Osteoblast (primary cell): ENCODE measurements at regions not wholly inside any gene's neighbourhood (a gene's known extent, or its start where the extent isn't known, plus 50 kb on each side); places are given as distances from the start of the nearest gene placed in this dataset.

Experiments
- DNase-seq: peaks from one replicate; pipeline ENCODE4 v3.0.0; 2011; ENCODE audit warnings: low spot score, mixed read lengths; ENCODE audit not compliant: insufficient read length; ENCODE audit errors: missing footprints
- H2AFZ ChIP-seq: 2 replicates; pipeline ENCODE4 v1.6.0; 2011; ENCODE audit warnings: mild to moderate bottlenecking, low read length
- H3K27ac ChIP-seq: 2 replicates; pipeline ENCODE4 v1.5.1; 2011; ENCODE audit warnings: mild to moderate bottlenecking, low read depth, low read length, moderate library complexity
- H3K27me3 ChIP-seq: 2 replicates; pipeline ENCODE4 v1.6.0; 2012; ENCODE audit warnings: mild to moderate bottlenecking, control low read depth, inconsistent platforms, low read length, moderate library complexity; ENCODE audit not compliant: insufficient read depth
- H3K36me3 ChIP-seq: 2 replicates; pipeline ENCODE4 v1.5.1; 2011; ENCODE audit warnings: mild to moderate bottlenecking, low read length, control low read depth, moderate library complexity; ENCODE audit not compliant: insufficient read depth
- H3K4me1 ChIP-seq: 2 replicates; pipeline ENCODE4 v1.5.1; 2011; ENCODE audit warnings: mild to moderate bottlenecking, low read length, control low read depth, moderate library complexity; ENCODE audit not compliant: insufficient read depth
- H3K4me2 ChIP-seq: 2 replicates; pipeline ENCODE4 v1.6.0; 2011; ENCODE audit warnings: mild to moderate bottlenecking, low read length; ENCODE audit not compliant: insufficient read depth
- H3K4me3 ChIP-seq: fragments of 200-600 bp; sonication (generic); 3 replicates; pipeline ENCODE4 v1.5.1; 2012; ENCODE audit warnings: mild to moderate bottlenecking, low read length, inconsistent platforms; ENCODE audit not compliant: insufficient read depth
- H3K79me2 ChIP-seq: 2 replicates; pipeline ENCODE4 v1.6.0; 2012; ENCODE audit warnings: mild to moderate bottlenecking, low read length, control low read depth, inconsistent platforms; ENCODE audit not compliant: insufficient read depth
- H3K9me3 ChIP-seq: 2 replicates; pipeline ENCODE4 v1.5.1; 2011; ENCODE audit warnings: low read depth, low read length, control low read depth
- H4K20me1 ChIP-seq: 2 replicates; pipeline ENCODE4 v1.6.0; 2012; ENCODE audit warnings: mild to moderate bottlenecking, low read length, control low read depth; ENCODE audit not compliant: insufficient read depth
- CTCF ChIP-seq: IDR thresholded peaks from 2 replicates; pipeline ENCODE4 v1.5.1; 2011; ENCODE audit warnings: mild to moderate bottlenecking, low read depth, low read length, moderate library complexity; ENCODE audit errors: extremely low read depth

- Histone ChIP-seq H3K36me3 (no peaks in the 10 kb centered on the region), H4K20me1 (no peaks in the 10 kb centered on the region), H3K27me3 (no peaks in the 10 kb centered on the region), H3K9me3 (no peaks in the 10 kb centered on the region), H3K4me3 (no peak overlapping the region), H2AFZ (no peak overlapping the region), H3K4me1 (peaks cover 12% of the 10 kb centered on the region), H3K4me2 (no peak overlapping the region), H3K27ac (peak overlapping the region; percentile 52), H3K79me2 (no peaks in the 10 kb centered on the region)
- no peak for DNase-seq
- peak; percentile 74 for TF ChIP-seq CTCF
Observed at GRCh38 chr11:27183672-27184457, 143.2 kb downstream of the BBOX1 start.

- no peaks in the 10 kb centered on the region for H4K20me1 ChIP-seq
- DNase-seq = no peak
- peaks cover 3% of the 10 kb centered on the region for H3K4me1 ChIP-seq
- H2AFZ ChIP-seq = no peak overlapping the region
- no peak overlapping the region for H3K27ac ChIP-seq
- H3K9me3 ChIP-seq = no peaks in the 10 kb centered on the region
- H3K4me3 ChIP-seq = no peak overlapping the region
- TF ChIP-seq CTCF = no peak
- H3K36me3 ChIP-seq = no peaks in the 10 kb centered on the region
- H3K4me2 ChIP-seq = no peak overlapping the region
- no peaks in the 10 kb centered on the region for H3K79me2 ChIP-seq
- H3K27me3 ChIP-seq = no peaks in the 10 kb centered on the region
Observed at GRCh38 chr11:27179334-27179733, 138.7 kb downstream of the BBOX1 start.

GRCh38 chr11:27178859-27179258 lies 138.2 kb downstream of the BBOX1 start:
- TF ChIP-seq CTCF = no peak
- H3K27ac ChIP-seq = no peak overlapping the region
- no peak overlapping the region for H3K4me2 ChIP-seq
- no peaks in the 10 kb centered on the region for H3K27me3 ChIP-seq
- H4K20me1 ChIP-seq = no peaks in the 10 kb centered on the region
- H3K4me1 ChIP-seq = no peaks in the 10 kb centered on the region
- no peak for DNase-seq
- H3K4me3 ChIP-seq = no peak overlapping the region
- H3K9me3 ChIP-seq = no peaks in the 10 kb centered on the region
- no peak overlapping the region for H2AFZ ChIP-seq
- H3K36me3 ChIP-seq = no peaks in the 10 kb centered on the region
- no peaks in the 10 kb centered on the region for H3K79me2 ChIP-seq
